Mesendoderm (in vitro differentiated cells): ENCODE measurements at regions not wholly inside any gene's neighbourhood (a gene's known extent, or its start where the extent isn't known, plus 50 kb on each side); places are given as distances from the start of the nearest gene placed in this dataset.
A peak's percentile ranks its signal among the peaks of the same experiment; 100 is the strongest.

Experiments
- DNase-seq: peaks from one replicate; pipeline ENCODE4 v3.0.0; 2013
- H2AK5ac ChIP-seq: 2 replicates; pipeline ENCODE4 v1.6.1; 2013; ENCODE audit warnings: low read length, inconsistent platforms
- H2BK120ac ChIP-seq: 2 replicates; pipeline ENCODE4 v1.6.1; 2013; ENCODE audit warnings: low read depth, mild to moderate bottlenecking, low read length, moderate library complexity, mixed read lengths
- H2BK15ac ChIP-seq: replicated peaks from 2 replicates; pipeline ENCODE4 v1.6.1; 2013; ENCODE audit warnings: low read depth, mild to moderate bottlenecking, moderate library complexity
- H2BK5ac ChIP-seq: 2 replicates; pipeline ENCODE4 v1.6.1; 2013; ENCODE audit warnings: low read length, inconsistent platforms
- H3K18ac ChIP-seq: 2 replicates; pipeline ENCODE4 v1.6.1; 2013; ENCODE audit warnings: mild to moderate bottlenecking, low read length, mixed read lengths
- H3K23ac ChIP-seq: one replicate; pipeline ENCODE4 v1.6.1; 2013; ENCODE audit warnings: low read length
- H3K27ac ChIP-seq: 2 replicates; pipeline ENCODE4 v1.5.1; 2013; ENCODE audit warnings: low read depth, mild to moderate bottlenecking, inconsistent platforms, low read length, moderate library complexity
- H3K27me3 ChIP-seq: 2 replicates; pipeline ENCODE4 v1.6.1; 2013; ENCODE audit warnings: low read length, control low read depth, mild to moderate bottlenecking, inconsistent platforms; ENCODE audit not compliant: insufficient read depth, poor library complexity
- H3K36me3 ChIP-seq: 2 replicates; pipeline ENCODE4 v1.6.1; 2013; ENCODE audit warnings: low read length, inconsistent platforms; ENCODE audit not compliant: control insufficient read depth, insufficient read depth
- H3K4ac ChIP-seq: one replicate; pipeline ENCODE4 v1.6.1; 2013; ENCODE audit warnings: low read depth, mild to moderate bottlenecking, low read length, moderate library complexity
- H3K4me1 ChIP-seq: 2 replicates; pipeline ENCODE4 v1.6.1; 2013; ENCODE audit warnings: low read depth, low read length, inconsistent platforms; ENCODE audit not compliant: control insufficient read depth
- H3K4me2 ChIP-seq: 2 replicates; pipeline ENCODE4 v1.6.1; 2013; ENCODE audit warnings: low read length
- H3K4me3 ChIP-seq: 2 replicates; pipeline ENCODE4 v1.5.1; 2013; ENCODE audit warnings: mild to moderate bottlenecking, low read length
- H3K56ac ChIP-seq: one replicate; pipeline ENCODE4 v1.6.1; 2013; ENCODE audit warnings: low read length
- H3K79me1 ChIP-seq: 2 replicates; pipeline ENCODE4 v1.6.1; 2013; ENCODE audit warnings: low read length, inconsistent platforms
- H3K79me2 ChIP-seq: 2 replicates; pipeline ENCODE4 v1.6.1; 2013; ENCODE audit warnings: mild to moderate bottlenecking, low read length; ENCODE audit not compliant: control insufficient read depth, insufficient read depth
- H3K9ac ChIP-seq: 2 replicates; pipeline ENCODE4 v1.6.1; 2013; ENCODE audit warnings: low read length, inconsistent platforms
- H4K5ac ChIP-seq: one replicate; pipeline ENCODE4 v1.6.1; 2013; ENCODE audit warnings: low read length
- H4K8ac ChIP-seq: one replicate; pipeline ENCODE4 v1.6.1; 2013; ENCODE audit warnings: low read depth, mild to moderate bottlenecking, control low read depth, low read length, moderate library complexity
- WGBS: extraction: QIAGEN DNeasy Blood & Tissue Kit; methylation state at CpG from one replicate; pipeline ENCODE4 v1.1.7; 2013; ENCODE audit warnings: low lambda C conversion rate, missing lambda C conversion rate; ENCODE audit not compliant: insufficient coverage; ENCODE audit errors: extremely low coverage; 5-methylcytosine and 5-hydroxymethylcytosine counted together

- no peak overlapping the region for H3K18ac ChIP-seq
- H3K23ac ChIP-seq: no peak overlapping the region
- H3K27ac ChIP-seq: no peak overlapping the region
- WGBS: no CpG with 5 or more reads among the region's 3 CpGs
- no peak overlapping the region for H3K56ac ChIP-seq
- H3K79me1 ChIP-seq: no peaks in the 10 kb centered on the region
- H3K9ac ChIP-seq: no peak overlapping the region
- no peaks in the 10 kb centered on the region for H3K36me3 ChIP-seq
- H3K4ac ChIP-seq: no peak overlapping the region
- H3K27me3 ChIP-seq: no peaks in the 10 kb centered on the region
- no peak overlapping the region for H2BK120ac ChIP-seq
- H3K4me2 ChIP-seq: no peak overlapping the region
- no peak overlapping the region for H2AK5ac ChIP-seq
- no peaks in the 10 kb centered on the region for H3K79me2 ChIP-seq
- H2BK5ac ChIP-seq: no peak overlapping the region
- no peak overlapping the region for H2BK15ac ChIP-seq
- no peaks in the 10 kb centered on the region for H3K4me1 ChIP-seq
- no peak overlapping the region for H4K8ac ChIP-seq
- H3K4me3 ChIP-seq: no peak overlapping the region
- H4K5ac ChIP-seq: no peak overlapping the region
- DNase-seq: no peak
Measured at GRCh38 chr9:87071473-87071872, 124.2 kb upstream of the GAS1 start.

- H2AK5ac ChIP-seq: no peak overlapping the region
- H3K27ac ChIP-seq: no peak overlapping the region
- H2BK15ac ChIP-seq: no peak overlapping the region
- no peaks in the 10 kb centered on the region for H3K27me3 ChIP-seq
- no peak overlapping the region for H4K8ac ChIP-seq
- H3K23ac ChIP-seq: no peak overlapping the region
- no peak overlapping the region for H3K4me2 ChIP-seq
- H3K79me1 ChIP-seq: no peaks in the 10 kb centered on the region
- H3K4me3 ChIP-seq: no peak overlapping the region
- H3K18ac ChIP-seq: no peak overlapping the region
- no peak for DNase-seq
- no peaks in the 10 kb centered on the region for H3K79me2 ChIP-seq
- H4K5ac ChIP-seq: no peak overlapping the region
- H2BK120ac ChIP-seq: no peak overlapping the region
- 100% methylated on average over 1 of the region's 6 CpGs for WGBS
- H3K9ac ChIP-seq: no peak overlapping the region
- no peak overlapping the region for H3K56ac ChIP-seq
- no peaks in the 10 kb centered on the region for H3K4me1 ChIP-seq
- no peaks in the 10 kb centered on the region for H3K36me3 ChIP-seq
- no peak overlapping the region for H2BK5ac ChIP-seq
- no peak overlapping the region for H3K4ac ChIP-seq
Measured at GRCh38 chr9:87073692-87074091, 126.4 kb upstream of the GAS1 start.

GRCh38 chr9:87075537-87075936, 128.2 kb upstream of the GAS1 start:
- Histone ChIP-seq H2AK5ac (no peak overlapping the region), H3K36me3 (no peaks in the 10 kb centered on the region), H4K5ac (no peak overlapping the region), H3K4me3 (no peak overlapping the region), H3K18ac (no peak overlapping the region), H3K9ac (no peak overlapping the region), H3K4me2 (no peak overlapping the region), H4K8ac (no peak overlapping the region), H3K79me1 (no peaks in the 10 kb centered on the region), H2BK5ac (no peak overlapping the region), H3K23ac (no peak overlapping the region), H3K27me3 (no peaks in the 10 kb centered on the region), H3K27ac (no peak overlapping the region), H3K56ac (no peak overlapping the region), H2BK120ac (no peak overlapping the region), H2BK15ac (no peak overlapping the region), H3K4ac (no peak overlapping the region), H3K79me2 (no peaks in the 10 kb centered on the region), H3K4me1 (no peaks in the 10 kb centered on the region)
- WGBS: no CpG with 5 or more reads among the region's 3 CpGs
- DNase-seq: peak; percentile 40

GRCh38 chr9:87076825-87077224, 129.5 kb upstream of the GAS1 start:
- no peak overlapping the region for H3K4me3 ChIP-seq
- H3K4me2 ChIP-seq: no peak overlapping the region
- H3K18ac ChIP-seq: no peak overlapping the region
- no peak overlapping the region for H3K27ac ChIP-seq
- H2BK5ac ChIP-seq: no peak overlapping the region
- no peaks in the 10 kb centered on the region for H3K36me3 ChIP-seq
- no peak for DNase-seq
- no peaks in the 10 kb centered on the region for H3K79me2 ChIP-seq
- H2AK5ac ChIP-seq: no peak overlapping the region
- no peak overlapping the region for H3K9ac ChIP-seq
- H3K79me1 ChIP-seq: no peaks in the 10 kb centered on the region
- H3K4ac ChIP-seq: no peak overlapping the region
- H3K4me1 ChIP-seq: no peaks in the 10 kb centered on the region
- H4K8ac ChIP-seq: no peak overlapping the region
- WGBS: no CpG with 5 or more reads among the region's 2 CpGs
- no peaks in the 10 kb centered on the region for H3K27me3 ChIP-seq
- H3K56ac ChIP-seq: no peak overlapping the region
- H3K23ac ChIP-seq: no peak overlapping the region
- H4K5ac ChIP-seq: no peak overlapping the region
- H2BK15ac ChIP-seq: no peak overlapping the region
- H2BK120ac ChIP-seq: no peak overlapping the region

GRCh38 chr9:87077986-87078385, 130.7 kb upstream of the GAS1 start:
- Histone ChIP-seq H2BK5ac (no peak overlapping the region), H3K18ac (no peak overlapping the region), H3K56ac (no peak overlapping the region), H2BK15ac (no peak overlapping the region), H3K9ac (no peak overlapping the region), H4K5ac (no peak overlapping the region), H2AK5ac (no peak overlapping the region), H3K27ac (no peak overlapping the region), H3K4ac (no peak overlapping the region), H3K4me3 (no peak overlapping the region), H3K27me3 (no peaks in the 10 kb centered on the region), H3K23ac (no peak overlapping the region), H3K36me3 (no peaks in the 10 kb centered on the region), H2BK120ac (no peak overlapping the region), H3K4me1 (no peaks in the 10 kb centered on the region), H4K8ac (no peak overlapping the region), H3K79me1 (no peaks in the 10 kb centered on the region), H3K4me2 (no peak overlapping the region), H3K79me2 (no peaks in the 10 kb centered on the region)
- DNase-seq: no peak
- WGBS: no CpG with 5 or more reads among the region's 3 CpGs

GRCh38 chr9:87080512-87081264, 133.4 kb upstream of the GAS1 start:
- Histone ChIP-seq H3K36me3 (no peaks in the 10 kb centered on the region), H3K9ac (no peak overlapping the region), H2BK120ac (no peak overlapping the region), H3K27me3 (no peaks in the 10 kb centered on the region), H2BK5ac (no peak overlapping the region), H3K56ac (no peak overlapping the region), H3K4ac (no peak overlapping the region), H3K18ac (no peak overlapping the region), H3K23ac (no peak overlapping the region), H4K5ac (no peak overlapping the region), H2BK15ac (no peak overlapping the region), H3K4me1 (no peaks in the 10 kb centered on the region), H4K8ac (no peak overlapping the region), H3K4me2 (no peak overlapping the region), H3K79me2 (no peaks in the 10 kb centered on the region), H2AK5ac (no peak overlapping the region), H3K79me1 (no peaks in the 10 kb centered on the region), H3K27ac (no peak overlapping the region), H3K4me3 (no peak overlapping the region)
- DNase-seq: peak; percentile 9
- WGBS: no CpG with 5 or more reads among the region's 7 CpGs
